GM18511 (cell line): ENCODE measurements at regions not wholly inside any gene's neighbourhood (a gene's known extent, or its start where the extent isn't known, plus 50 kb on each side); places are given as distances from the start of the nearest gene placed in this dataset.
"Not testable (repeated sequence)": the region's sequence is repeated elsewhere in the genome, so short reads cannot be mapped to it uniquely, and the experiment has no call there.

Source experiments
- ATAC-seq: cut with Tn5 transposase; IDR thresholded peaks from one replicate; pipeline ENCODE4 v1.9.1; 2021; ENCODE audit warnings: mild to moderate bottlenecking, moderate library complexity; ENCODE audit not compliant: unreplicated experiment

DNA sequence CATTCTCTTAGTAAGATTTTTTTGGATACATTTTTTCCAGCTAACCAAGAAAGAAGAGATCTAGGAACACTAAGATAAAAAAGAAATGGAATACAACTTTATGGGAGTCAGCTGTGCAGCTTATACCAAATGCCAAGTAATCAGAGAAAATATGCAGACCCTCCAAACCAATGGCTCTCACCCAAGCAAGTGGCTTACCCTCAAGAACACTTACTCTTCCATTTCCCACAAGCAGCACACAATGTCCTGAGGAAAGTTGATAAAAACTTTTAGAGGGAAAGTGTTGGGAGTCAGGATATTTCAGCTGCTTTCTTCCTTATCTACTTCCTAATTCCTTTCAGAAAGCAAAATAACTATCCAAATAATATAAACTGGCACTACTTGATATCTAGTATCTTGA lies 631.8 kb downstream of the RWDD3 start:
- no peak for ATAC-seq

DNA sequence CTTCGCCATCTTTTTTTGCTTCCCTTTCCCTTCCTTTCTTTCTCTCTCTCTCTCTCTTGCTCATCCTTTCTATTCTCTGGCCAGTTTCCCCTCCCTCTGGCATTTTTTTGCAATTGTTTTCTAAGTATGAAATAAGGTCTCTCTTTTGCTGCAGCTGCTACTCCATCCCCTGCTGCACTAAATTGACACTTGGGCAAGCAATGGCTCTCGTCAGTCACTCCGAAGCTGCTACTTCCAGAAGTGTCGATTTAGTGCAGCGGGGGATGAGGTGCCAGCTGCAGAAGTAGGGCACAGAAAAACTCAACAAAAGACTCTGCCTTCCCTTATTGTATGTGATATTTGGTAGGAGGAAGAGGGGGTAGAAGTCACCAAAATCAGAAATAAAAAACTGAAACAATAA lies 642.3 kb downstream of the RWDD3 start:
- ATAC-seq: no peak

DNA sequence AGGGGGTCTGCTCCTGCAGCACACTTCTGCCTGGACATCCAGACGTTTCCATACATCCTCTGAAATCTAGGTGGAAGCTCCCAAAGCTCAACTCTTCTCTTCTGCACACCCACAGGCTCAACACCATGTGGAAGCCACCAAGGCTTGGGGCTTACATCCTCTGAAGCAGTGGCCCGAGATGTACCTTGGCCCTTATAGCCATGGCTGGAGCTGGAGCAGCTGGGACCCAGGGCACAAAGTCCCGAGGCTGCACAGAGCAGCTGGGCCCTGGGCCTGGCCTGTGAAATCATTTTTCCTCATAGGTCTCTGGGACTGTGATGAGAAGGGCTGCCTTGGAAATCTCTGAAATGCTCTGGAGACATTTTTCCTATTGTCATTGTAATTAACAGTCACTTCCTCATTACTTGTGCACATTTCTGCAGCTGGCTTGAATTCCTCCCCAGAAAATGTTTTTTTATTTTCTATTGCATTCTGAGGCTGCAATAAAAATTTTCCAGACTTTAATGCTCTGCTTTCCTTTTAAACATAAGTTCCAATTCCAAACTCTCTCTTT lies 645.6 kb downstream of the RWDD3 start:
- no peak for ATAC-seq

DNA sequence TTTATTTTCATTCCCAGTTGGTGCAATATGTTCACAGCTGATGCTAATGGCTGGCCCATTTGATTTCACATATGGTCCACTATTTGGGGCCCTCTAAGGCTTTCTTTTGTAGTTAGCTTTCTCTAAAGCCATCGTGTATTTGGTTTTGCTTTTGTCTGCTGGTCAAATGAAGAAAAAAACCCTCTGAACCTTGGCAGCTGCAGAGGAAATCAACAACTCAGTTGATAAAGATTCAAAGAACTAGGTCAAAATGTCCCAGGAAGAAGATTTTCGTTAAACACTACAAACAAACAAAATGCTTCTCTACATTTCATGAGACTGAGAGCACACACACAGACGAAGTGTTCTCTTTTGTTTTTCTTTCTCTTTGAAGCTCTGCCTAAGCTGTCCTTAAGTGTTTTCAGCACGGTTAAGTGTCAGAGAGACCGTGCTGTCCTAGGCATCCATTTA lies 655.0 kb downstream of the RWDD3 start:
- ATAC-seq: no peak

DNA sequence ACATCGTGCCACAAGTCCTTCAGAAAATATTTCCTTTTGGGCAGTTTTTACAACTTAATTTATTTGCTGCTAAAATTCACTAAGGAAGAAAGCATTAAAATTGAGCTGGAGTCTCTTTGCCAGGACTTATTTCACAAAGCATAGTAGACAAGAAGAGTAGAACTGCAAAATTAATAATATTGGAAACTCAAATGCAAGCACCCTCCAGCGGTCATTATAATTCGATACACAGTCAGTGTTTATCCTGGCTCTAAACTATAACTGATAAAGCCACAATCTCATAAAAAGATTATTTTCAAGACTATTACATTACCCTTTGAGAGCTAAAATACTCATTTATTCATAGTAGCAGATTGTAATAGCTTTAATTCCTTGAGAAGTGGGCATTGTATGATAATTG lies 655.4 kb downstream of the RWDD3 start:
- no peak for ATAC-seq

DNA sequence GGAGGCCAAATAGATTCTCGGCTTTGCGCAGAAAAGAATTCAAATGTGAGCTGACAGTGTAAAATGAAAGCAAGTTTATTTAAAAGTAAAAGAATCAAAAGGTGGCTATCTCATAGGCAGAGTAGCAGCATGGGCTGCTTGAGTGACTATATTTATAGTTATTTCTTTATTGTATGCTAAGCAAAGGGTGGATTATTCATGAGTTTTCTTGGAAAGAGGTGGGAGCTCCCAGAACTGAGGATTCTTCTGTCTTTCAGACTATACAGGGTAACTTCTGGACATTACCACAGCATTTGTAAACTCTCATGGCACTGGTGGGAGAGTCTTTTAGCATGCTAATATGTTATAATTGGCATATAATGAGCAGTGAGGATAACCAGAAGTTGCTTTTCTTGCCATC lies 659.9 kb downstream of the RWDD3 start:
- ATAC-seq: no peak

DNA sequence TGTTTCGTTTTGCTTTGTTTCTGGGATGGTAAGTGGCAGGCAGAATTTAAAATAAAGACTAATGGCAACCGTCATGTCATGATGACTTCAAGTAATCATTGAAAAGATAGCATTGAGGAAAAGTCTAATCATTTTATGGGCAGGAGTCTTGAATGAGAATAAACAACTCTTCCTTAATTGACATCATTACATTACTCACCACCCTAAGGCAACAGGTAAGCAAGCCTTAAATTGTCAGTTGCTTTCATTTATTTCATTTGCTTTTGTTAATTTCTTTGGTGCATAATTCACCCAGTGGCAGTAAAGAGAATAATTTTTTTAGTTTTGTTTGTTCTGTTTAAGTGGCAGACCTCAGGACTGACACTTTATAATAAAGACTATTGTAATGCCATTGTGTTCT lies 669.0 kb downstream of the RWDD3 start:
- ATAC-seq: no peak

DNA sequence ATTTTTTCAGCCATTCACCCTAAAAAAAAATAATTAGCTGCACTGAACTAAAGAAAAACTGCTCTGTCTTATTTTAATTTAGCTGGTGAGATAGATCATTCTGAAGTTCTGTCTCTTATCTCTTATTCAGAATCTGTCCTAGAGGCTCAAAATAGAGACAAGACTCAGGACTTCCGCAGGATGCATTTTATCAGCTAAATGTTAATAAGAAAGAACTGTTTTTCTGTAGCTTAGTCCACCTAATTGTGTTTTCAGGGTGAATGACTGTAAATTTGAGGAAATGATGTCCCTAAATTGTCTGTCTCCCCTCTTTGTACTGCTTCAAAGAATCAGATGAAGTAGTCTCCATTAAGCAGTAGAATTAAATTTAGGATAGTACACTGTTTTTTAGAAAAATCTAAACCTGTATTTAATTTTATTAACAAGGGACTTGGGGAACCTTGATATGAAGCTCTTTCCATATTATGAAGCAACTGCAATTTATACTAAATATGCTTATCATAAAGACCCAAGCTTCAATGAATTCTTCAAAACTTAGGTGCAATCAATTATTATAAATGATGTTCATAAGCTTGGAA lies 671.9 kb downstream of the RWDD3 start:
- ATAC-seq: no peak

DNA sequence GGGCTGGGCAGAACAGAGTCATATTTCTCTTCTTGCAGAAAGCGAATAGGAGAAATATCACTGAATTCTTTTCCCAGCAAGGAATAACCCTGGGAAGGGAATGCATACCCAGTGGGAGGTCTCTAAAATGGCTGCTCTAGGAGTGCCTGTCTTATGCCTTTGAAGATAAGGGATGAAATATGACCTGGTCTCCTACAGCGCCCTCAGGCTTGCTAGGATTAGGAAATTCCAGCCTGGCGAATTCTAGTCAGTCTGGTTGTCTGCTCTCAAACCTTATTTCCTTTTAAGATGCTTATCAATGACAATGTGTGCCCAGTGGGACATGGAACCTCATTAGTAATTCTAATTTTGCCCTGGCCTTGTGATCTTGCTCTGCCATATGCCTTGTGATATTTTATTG lies 677.7 kb downstream of the RWDD3 start:
- ATAC-seq: not testable (repeated sequence)

DNA sequence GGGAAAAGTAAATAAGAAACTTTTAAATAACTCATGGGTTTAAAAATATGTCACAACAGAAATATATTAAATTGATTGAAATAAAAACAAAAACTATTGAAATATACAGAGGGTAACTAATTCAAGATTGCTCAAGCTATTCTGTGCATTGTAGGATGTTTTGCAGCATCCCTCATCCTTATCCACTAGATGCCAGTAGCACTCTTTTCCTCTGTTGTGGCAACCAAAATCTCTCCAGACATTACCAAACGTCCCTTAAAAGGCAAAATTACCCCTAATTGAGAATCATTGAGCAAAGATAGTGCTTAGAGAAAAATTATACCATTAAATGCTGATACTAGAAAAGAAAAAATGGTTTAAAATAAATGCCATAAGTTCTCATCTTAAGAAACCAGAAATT lies 682.6 kb downstream of the RWDD3 start:
- ATAC-seq: no peak

DNA sequence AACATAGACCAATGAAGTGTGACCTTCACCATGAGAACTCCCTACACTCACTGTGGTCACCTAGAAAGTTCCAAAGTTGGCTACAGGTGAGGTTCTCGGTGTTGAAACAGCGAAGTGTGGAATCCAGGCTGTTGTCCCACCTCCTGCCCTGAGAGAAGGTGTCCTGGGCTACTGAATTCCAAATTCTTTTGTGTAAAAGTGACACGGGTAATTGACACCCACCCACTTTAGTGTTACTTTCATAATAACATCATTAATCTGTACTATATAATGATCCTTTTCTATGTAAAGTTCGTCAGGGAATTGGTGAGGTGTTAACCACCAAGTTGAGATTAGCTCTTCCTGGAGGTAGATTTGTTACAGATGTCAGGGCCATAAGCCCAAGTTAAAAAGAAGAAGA lies 690.7 kb downstream of the RWDD3 start:
- ATAC-seq: no peak

DNA sequence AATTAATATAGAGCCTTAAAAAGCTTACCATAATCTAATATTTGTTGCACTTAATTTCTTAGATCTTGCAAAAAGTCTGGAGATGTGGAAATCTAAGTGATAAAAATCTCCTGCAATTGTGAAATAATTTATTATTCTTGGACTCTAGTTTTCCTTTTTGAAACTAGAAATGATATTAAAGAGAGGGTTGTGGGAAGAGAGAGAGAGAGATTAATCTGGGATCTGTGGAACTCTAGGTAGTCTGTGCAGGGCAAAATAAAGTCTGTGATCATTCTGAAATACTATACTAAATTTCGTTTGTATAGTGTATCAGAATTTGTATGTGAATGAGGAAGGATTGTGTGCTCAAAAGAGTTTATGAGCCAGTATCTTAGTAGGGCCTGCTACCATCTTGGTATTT lies 692.3 kb downstream of the RWDD3 start:
- ATAC-seq: no peak

DNA sequence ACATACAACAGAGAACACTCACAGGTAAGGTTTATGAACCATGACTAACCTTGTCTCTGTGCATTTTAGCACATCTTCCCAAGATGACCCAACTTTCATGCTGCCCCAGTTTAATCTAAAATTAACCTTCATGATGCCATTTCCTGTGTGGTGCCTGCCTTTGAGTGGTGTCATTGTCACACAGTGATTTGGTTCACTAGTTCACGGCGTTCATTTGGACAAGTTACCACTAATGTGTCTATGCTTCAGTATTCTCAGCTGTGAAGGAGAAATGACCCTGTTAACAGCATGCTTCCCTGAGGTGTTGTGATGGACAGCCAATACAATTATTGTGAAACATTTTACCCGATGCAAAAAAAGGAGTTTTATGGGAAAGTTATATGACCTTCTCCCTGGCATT lies 693.1 kb downstream of the RWDD3 start:
- no peak for ATAC-seq

DNA sequence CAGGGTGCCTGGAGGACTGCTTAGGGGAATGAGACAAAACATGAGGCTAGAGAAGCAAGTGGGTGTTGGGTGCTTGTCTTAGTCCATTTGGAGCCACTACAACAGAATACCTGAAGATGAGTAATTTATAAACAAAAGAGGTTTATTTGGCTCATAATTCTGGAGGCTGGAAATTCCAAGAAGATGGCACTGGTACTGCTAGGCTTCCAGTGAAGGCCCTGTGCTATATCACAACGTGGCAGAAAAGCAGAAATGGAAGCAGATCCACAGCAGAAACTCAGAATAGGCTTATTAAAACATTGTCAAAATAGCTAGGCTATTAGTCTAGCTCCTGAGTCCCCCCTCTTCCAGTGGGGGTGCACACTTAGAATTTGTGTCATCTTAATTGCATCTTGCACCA lies 701.7 kb downstream of the RWDD3 start:
- ATAC-seq: no peak

DNA sequence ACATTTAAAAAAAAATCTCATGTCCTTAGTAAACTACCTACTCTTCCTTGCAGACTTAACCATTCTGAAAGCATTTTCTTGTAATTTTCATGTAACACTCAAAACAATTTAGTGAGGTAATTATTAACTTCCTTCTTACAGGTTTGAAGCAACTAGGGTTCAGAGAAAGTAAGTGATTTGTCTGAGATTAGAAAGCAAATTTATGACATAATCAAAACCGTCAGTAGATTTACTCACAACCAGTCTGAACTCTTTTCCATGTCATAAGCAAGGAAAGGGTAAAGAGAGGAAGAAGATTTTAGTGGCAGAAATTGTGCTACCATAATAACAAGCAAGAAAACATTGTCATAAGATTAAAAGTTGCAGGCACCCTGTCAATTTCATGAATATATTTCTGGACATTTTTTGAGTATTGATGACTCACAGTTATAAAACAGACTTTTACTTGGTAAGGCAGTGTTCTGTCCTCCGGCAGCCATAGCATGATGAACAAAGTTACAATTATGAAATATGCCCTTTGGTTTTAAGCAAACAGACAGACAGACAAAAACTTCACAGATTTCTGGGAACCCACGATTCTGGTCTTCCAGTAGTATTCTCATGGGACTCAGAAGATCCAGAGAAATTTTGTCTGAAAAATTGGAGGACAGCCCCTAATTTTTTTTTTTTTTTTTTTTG lies 707.2 kb downstream of the RWDD3 start:
- ATAC-seq: no peak

DNA sequence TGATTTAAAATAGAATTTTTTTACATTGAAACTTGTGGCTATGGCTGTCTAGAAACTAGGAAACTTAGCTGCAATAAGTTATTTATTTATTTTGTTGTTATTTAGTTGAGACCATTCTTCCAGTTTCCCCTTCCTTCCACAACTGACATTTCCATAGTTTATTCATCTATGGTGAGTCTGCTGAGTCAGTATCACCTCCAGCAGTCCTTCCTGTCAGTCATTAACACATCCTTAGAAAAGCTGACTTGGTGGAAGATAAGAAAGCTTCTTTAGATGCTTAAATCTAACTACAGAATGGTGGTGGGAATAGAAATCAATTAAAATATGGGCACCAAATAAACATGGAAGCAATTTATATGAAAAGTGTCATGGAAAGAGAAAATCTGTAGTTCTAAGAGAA lies 714.0 kb downstream of the RWDD3 start:
- ATAC-seq: no peak

DNA sequence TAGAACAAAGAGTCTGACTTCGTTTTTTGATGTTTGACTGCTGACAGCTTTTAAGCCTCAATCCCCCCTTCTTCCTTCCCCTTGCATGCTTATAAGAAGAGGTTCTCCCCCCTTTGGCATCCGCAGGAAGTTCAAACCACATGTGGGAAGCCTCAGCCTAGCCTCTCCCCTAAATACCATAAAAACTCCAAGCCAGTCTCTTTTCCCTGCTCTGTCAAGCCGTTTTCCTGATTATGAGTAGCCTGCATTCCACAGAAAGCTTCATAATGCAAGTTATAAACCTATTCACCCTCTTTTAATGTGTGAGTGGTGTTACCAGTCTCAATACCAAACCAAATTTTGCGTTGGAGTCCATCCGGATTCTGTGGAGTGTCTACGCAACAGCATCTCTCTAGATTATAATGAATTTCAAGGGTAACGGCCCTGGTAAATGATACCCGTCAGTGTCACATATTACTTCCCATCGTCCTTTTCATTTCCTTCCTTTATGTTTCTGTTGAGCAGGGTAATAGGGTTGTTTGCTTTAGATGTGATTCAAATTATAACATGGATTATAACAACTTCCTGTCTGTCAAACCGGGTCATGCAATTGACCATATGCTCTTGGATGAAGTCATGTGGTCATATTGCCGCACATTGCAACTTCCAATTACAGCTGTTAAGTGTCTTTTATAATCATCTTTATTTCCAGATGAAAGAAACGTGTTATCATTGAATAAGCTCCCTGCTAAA lies 717.5 kb downstream of the RWDD3 start:
- ATAC-seq: no peak

DNA sequence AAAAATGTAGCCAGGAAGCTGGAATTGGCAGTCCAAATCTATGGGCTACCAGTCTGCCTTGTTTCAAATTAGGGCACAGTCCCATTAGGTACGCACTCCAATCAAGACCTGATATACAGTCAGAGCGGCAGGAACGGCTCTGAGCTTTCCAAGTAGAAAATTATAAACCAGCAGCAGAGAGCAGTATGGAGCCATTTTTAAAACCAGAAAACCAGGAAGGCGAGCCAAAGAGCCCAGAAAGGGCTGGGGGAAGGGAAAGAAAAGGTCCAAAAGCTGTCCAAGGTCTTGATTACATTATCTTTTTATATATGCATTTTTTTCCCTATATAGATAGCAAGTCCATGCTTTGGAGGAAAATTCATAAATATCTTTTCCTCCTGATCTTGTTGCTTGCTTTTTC lies 719.0 kb downstream of the RWDD3 start:
- ATAC-seq: no peak

DNA sequence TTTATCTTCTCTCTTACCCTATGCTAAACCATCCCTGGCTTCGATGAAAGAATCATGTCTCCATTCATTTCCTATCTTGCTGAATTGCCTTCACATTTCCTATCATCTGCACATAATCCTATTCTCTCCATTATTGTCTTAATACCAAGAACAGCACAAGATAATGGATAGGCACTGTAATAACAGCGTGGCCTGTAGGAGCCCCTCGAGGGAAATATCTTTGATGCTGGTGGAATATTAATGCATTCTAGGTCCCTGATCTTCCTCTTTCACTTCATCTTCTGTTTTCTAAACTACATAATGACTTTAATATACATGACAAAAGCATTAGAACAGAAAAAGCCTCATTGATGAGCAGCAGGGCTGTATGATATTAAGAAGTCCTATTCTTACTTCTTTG lies 720.6 kb downstream of the RWDD3 start:
- ATAC-seq: no peak

DNA sequence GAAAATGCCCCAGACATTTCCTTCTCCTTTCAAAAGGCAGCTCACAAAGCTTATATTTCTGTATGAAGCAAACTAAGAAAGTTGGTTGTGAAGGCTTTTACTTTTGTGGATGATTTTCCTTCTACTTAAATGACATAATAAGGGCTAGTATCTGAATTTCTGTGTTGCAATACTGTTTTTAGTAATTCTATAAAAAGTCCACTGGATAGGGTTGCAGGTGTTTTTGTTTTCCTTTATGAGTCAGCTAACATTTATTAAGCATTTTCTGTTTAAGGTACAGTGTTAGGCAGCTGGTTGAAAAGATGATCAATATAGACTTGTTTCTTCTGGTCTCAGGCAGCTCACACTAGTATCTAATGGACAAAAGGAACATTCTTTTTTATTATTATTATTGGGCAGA lies 722.2 kb downstream of the RWDD3 start:
- no peak for ATAC-seq

DNA sequence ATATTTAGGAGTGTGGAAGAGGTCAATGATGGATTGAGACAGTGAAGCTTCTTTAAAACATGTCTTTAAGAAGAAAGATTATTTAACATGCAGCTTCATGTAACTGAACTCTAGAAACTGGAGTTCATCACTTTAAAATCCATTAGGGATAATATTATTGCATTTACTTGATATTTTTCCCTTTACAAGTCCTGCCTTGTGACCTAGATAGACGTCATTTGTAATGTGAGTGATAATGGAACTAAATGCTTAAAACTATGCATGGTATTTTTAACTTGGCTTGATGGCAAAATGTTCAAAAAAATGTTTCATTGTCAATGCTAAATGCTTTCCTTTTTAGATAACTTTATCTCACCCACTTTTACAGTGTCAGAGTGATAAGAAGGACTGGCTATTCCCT lies 723.7 kb downstream of the RWDD3 start:
- ATAC-seq: no peak

DNA sequence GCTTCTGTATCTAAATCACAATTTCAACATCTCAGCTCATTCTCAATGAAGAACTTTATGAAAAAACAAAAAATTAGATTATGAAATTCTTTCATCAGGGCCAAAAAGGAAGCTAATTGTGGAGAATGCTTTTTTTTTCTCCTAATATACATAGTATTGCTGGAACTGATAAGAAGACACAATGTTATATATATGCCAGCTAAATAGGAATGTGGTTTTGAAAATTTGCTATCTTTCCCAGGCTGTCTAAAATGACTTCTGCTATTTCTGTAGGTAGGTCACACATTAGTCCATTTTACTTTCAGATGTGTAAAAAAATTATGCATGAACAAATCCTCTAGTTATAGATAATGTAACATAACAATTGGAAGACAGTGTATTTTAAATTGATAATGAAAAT lies 732.9 kb downstream of the RWDD3 start:
- no peak for ATAC-seq
